PC-3 (cell line): ENCODE measurements at regions not wholly inside any gene's neighbourhood (a gene's known extent, or its start where the extent isn't known, plus 50 kb on each side); places are given as distances from the start of the nearest gene placed in this dataset.

Experiments used
- CTCF ChIP-seq: fragments of 300-600 bp; sonication (generic); conservative IDR thresholded peaks from 2 replicates; pipeline ENCODE4 v1.5.1; 2017; ENCODE audit warnings: antibody characterized with exemption, low read depth, mild to moderate bottlenecking, low read length
- EZH2 ChIP-seq: fragments of 300-600 bp; sonication (generic); IDR thresholded peaks from one replicate; pipeline ENCODE4 v1.6.1; 2017; ENCODE audit warnings: antibody characterized with exemption, mild to moderate bottlenecking, low read length; ENCODE audit not compliant: unreplicated experiment

GRCh38 chr3:73136941-73137340 lies 75.5 kb downstream of the EBLN2 start:
- TF ChIP-seq EZH2 (no peak), CTCF (no peak)
